OCI-LY7 (cell line): ENCODE measurements at regions not wholly inside any gene's neighbourhood (a gene's known extent, or its start where the extent isn't known, plus 50 kb on each side); places are given as distances from the start of the nearest gene placed in this dataset.

Source experiments
- BruUV-seq: library from RNA; stranded (reverse); fragments of 400-500 nt; replicated peaks from 2 replicates; lab custom pipeline; 2021; lab: Mats Ljungman, UMichigan
- CTCF ChIA-PET: fragments of 300-600 bp; sonication (Branson Sonifier 250); formaldehyde crosslinking; loops from one replicate; lab custom pipeline; 2022; ENCODE audit warnings: antibody characterized with exemption; ENCODE audit not compliant: unreplicated experiment; lab: Charles Lee
- POLR2A ChIA-PET: fragments of 300-600 bp; sonication (Branson Sonifier 250); formaldehyde crosslinking; loops from one replicate; lab custom pipeline; 2022; ENCODE audit warnings: antibody characterized with exemption; lab: Charles Lee
- DNase-seq: peaks from one replicate; pipeline ENCODE4 v3.0.0-alpha.2; 2015; ENCODE audit warnings: low spot score
- H2AFZ ChIP-seq: fragments of 200-600 bp; sonication (generic), shearing (Covaris generic); 2 replicates; pipeline ENCODE4 v1.6.1; 2014; ENCODE audit warnings: mild to moderate bottlenecking, antibody characterized with exemption, low read length, moderate library complexity
- H3K27ac ChIP-seq: fragments of 200-600 bp; sonication (generic); 2 replicates; pipeline ENCODE4 v1.5.1; 2014; ENCODE audit warnings: mixed run types, low read depth, mild to moderate bottlenecking, moderate library complexity, low read length, inconsistent platforms; ENCODE audit not compliant: poor library complexity, severe bottlenecking
- H3K36me3 ChIP-seq: fragments of 200-600 bp; sonication (generic); 2 replicates; pipeline ENCODE4 v1.6.1; 2014; ENCODE audit warnings: mild to moderate bottlenecking, antibody characterized with exemption, low read length, moderate library complexity, mixed read lengths; ENCODE audit not compliant: insufficient read depth
- H3K4me1 ChIP-seq: fragments of 200-600 bp; sonication (generic); 2 replicates; pipeline ENCODE4 v1.5.1; 2014; ENCODE audit warnings: mild to moderate bottlenecking, low read length; ENCODE audit not compliant: insufficient read depth, poor library complexity, severe bottlenecking
- H3K4me2 ChIP-seq: fragments of 200-600 bp; sonication (generic); 2 replicates; pipeline ENCODE4 v1.6.1; 2014; ENCODE audit warnings: mild to moderate bottlenecking, low read length
- H3K4me3 ChIP-seq: fragments of 200-600 bp; sonication (generic); 2 replicates; pipeline ENCODE4 v1.5.1; 2014; ENCODE audit warnings: mild to moderate bottlenecking, low read depth, low read length; ENCODE audit not compliant: poor library complexity, severe bottlenecking
- H3K79me2 ChIP-seq: fragments of 200-600 bp; sonication (generic); 2 replicates; pipeline ENCODE4 v1.6.1; 2016; ENCODE audit warnings: low read depth, mild to moderate bottlenecking, low read length, moderate library complexity, mixed read lengths; ENCODE audit not compliant: insufficient read depth
- H3K9me2 ChIP-seq: fragments of 200-600 bp; sonication (generic); 2 replicates; pipeline ENCODE4 v1.6.1; 2016; ENCODE audit warnings: mild to moderate bottlenecking, low read length, mixed read lengths; ENCODE audit not compliant: insufficient read depth
- H3K9me3 ChIP-seq: fragments of 200-600 bp; sonication (generic); 2 replicates; pipeline ENCODE4 v1.6.1; 2014; ENCODE audit warnings: mild to moderate bottlenecking, mixed run types, low read length, mixed read lengths
- H4K20me1 ChIP-seq: fragments of 200-600 bp; sonication (generic); 2 replicates; pipeline ENCODE4 v1.6.1; 2014; ENCODE audit warnings: mild to moderate bottlenecking, antibody characterized with exemption, low read length, moderate library complexity, mixed read lengths; ENCODE audit not compliant: insufficient read depth
- EZH2phosphoT487 ChIP-seq: fragments of 200-600 bp; sonication (generic); IDR thresholded peaks from 2 replicates; pipeline ENCODE4 v1.6.1; 2018; ENCODE audit warnings: low read depth, borderline replicate concordance, mild to moderate bottlenecking, mixed run types, antibody characterized with exemption, low read length, moderate library complexity, mixed read lengths
- intact Hi-C: fragments of 100-400 bp; cut with micrococcal nuclease; formaldehyde crosslinking; loops from one replicate; pipeline ENCODE4 v1.10.0; 2022; ENCODE audit not compliant: unreplicated experiment
- TF ChIP-seq, protein P1 (sequence below): fragments of 200-600 bp; sonication (generic); conservative IDR thresholded peaks from 2 replicates; pipeline ENCODE4 v1.5.1; 2014; ENCODE audit warnings: mild to moderate bottlenecking, antibody characterized with exemption, low read length, moderate library complexity, mixed read lengths

DNA sequence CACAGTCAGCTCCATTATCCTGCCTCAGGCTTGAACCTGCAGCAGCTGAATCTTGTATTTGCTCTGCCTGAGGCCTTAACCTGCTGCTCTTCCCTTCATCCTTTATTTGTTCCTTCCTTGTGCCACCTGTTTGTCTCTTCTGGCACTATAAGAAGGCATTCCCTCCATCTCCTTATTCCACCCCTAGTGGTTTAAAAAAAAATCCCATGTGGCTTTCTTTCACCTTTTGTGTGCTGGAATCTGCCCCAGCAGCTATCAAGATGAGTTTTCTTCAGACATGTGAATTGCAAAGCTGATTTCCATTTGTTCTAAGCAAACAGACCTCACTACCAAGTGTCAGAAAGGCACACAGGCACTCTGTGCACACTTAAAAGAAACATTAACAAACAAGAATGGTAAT is 294.6 kb downstream of the TTLL7 start:
- H3K4me1 ChIP-seq: no peaks in the 10 kb centered on the region
- ChIA-PET CTCF (no interaction called here), POLR2A (no interaction called here)
- H3K9me2 ChIP-seq: no peaks in the 10 kb centered on the region
- BruUV-seq: no TSS peak
- no peaks in the 10 kb centered on the region for H3K79me2 ChIP-seq
- TF ChIP-seq EZH2phosphoT487: no peak
- TF ChIP-seq, protein P1, sequence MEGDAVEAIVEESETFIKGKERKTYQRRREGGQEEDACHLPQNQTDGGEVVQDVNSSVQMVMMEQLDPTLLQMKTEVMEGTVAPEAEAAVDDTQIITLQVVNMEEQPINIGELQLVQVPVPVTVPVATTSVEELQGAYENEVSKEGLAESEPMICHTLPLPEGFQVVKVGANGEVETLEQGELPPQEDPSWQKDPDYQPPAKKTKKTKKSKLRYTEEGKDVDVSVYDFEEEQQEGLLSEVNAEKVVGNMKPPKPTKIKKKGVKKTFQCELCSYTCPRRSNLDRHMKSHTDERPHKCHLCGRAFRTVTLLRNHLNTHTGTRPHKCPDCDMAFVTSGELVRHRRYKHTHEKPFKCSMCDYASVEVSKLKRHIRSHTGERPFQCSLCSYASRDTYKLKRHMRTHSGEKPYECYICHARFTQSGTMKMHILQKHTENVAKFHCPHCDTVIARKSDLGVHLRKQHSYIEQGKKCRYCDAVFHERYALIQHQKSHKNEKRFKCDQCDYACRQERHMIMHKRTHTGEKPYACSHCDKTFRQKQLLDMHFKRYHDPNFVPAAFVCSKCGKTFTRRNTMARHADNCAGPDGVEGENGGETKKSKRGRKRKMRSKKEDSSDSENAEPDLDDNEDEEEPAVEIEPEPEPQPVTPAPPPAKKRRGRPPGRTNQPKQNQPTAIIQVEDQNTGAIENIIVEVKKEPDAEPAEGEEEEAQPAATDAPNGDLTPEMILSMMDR: 0 out of 2 replicates have a peak, but pooled peaks have one; percentile 13
- H3K36me3 ChIP-seq: no peaks in the 10 kb centered on the region
- intact Hi-C loops: no loop called here
- no peak overlapping the region for H2AFZ ChIP-seq
- H4K20me1 ChIP-seq: no peaks in the 10 kb centered on the region
- DNase-seq: no peak
- no peak overlapping the region for H3K4me2 ChIP-seq
- H3K9me3 ChIP-seq: no peaks in the 10 kb centered on the region
- no peak overlapping the region for H3K4me3 ChIP-seq
- H3K27ac ChIP-seq: no peak overlapping the region

DNA sequence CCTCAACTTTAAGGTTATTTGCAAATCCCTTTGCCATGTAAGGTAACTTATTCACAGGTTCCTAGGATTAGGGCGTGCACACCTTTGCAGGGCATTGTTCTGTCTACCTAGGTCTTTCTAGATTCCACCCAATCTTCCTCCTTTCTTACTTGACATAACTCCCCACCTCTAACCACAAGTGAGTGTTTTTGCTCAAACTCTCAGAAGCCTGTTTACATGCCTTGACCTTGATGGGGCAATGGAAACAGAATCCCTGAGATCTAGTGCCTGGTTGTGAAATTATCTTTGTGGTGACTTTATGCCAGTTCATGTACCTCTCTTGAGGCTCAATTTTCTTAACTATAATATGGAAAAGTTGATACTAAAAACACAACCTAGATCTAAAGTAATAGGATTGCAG is 296.6 kb downstream of the TTLL7 start:
- H3K36me3 ChIP-seq: no peaks in the 10 kb centered on the region
- no peak overlapping the region for H2AFZ ChIP-seq
- no peak overlapping the region for H3K27ac ChIP-seq
- no peaks in the 10 kb centered on the region for H3K79me2 ChIP-seq
- ChIA-PET POLR2A (no interaction called here), CTCF (no interaction called here)
- H3K4me1 ChIP-seq: no peaks in the 10 kb centered on the region
- H3K4me3 ChIP-seq: no peak overlapping the region
- no peak for TF ChIP-seq EZH2phosphoT487
- TF ChIP-seq, protein P1: no peak
- no peak overlapping the region for H3K4me2 ChIP-seq
- no peaks in the 10 kb centered on the region for H4K20me1 ChIP-seq
- no TSS peak for BruUV-seq
- no peaks in the 10 kb centered on the region for H3K9me2 ChIP-seq
- intact Hi-C loops: no loop called here
- no peaks in the 10 kb centered on the region for H3K9me3 ChIP-seq
- DNase-seq: no peak

DNA sequence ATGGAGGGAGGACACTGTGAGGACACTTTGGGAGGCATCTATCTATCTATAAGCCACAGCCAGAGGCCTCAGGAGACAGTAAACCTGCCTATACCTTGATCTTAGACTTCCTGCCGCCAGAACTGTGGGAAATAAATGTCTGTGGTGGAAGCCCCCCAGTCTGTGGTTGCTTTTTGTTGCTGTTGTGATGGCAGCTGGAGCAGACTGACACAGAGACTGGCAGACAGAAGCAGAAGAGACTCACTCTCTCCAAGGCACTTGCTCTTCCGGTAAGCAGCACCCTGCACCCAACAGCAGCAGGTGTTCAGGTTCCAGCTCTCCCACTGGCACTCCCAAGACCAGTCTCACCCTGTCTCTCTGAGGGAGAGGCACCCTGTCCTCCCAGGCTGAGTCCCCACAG is 297.6 kb downstream of the TTLL7 start:
- CTCF ChIA-PET: no interaction called here
- H3K36me3 ChIP-seq: no peaks in the 10 kb centered on the region
- no peak for TF ChIP-seq EZH2phosphoT487
- TF ChIP-seq, protein P1: no peak
- H3K9me3 ChIP-seq: no peaks in the 10 kb centered on the region
- no peaks in the 10 kb centered on the region for H3K79me2 ChIP-seq
- BruUV-seq: no TSS peak
- H3K27ac ChIP-seq: no peak overlapping the region
- intact Hi-C loops: no loop called here
- DNase-seq: no peak
- H3K4me1 ChIP-seq: no peaks in the 10 kb centered on the region
- H4K20me1 ChIP-seq: no peaks in the 10 kb centered on the region
- POLR2A ChIA-PET: interaction anchor here (0.6 kb wide), 1 partner anchor 43 kb away, joined by 3 read pairs; no protein-coding TSS in a partner anchor
- no peaks in the 10 kb centered on the region for H3K9me2 ChIP-seq
- no peak overlapping the region for H2AFZ ChIP-seq
- H3K4me3 ChIP-seq: no peak overlapping the region
- H3K4me2 ChIP-seq: no peak overlapping the region
